Neural cell (in vitro differentiated cells): ENCODE measurements at regions not wholly inside any gene's neighbourhood (a gene's known extent, or its start where the extent isn't known, plus 50 kb on each side); places are given as distances from the start of the nearest gene placed in this dataset.
A peak's percentile ranks its signal among the peaks of the same experiment; 100 is the strongest.

ENCODE experiments used
- H2AFZ ChIP-seq: fragments of 200-600, 300-800 bp; sonication (generic), shearing (Covaris generic); 2 replicates; pipeline ENCODE4 v1.6.0; 2014; ENCODE audit warnings: low read depth, mild to moderate bottlenecking, antibody characterized with exemption, low read length, moderate library complexity
- H3F3A ChIP-seq: fragments of 200-600 bp; shearing (Covaris generic); 2 replicates; pipeline ENCODE4 v1.6.1; 2016; ENCODE audit warnings: mild to moderate bottlenecking, moderate library complexity, mixed read lengths, antibody characterized with exemption, low read length; ENCODE audit not compliant: insufficient read depth, poor library complexity, severe bottlenecking
- H3K27ac ChIP-seq: fragments of 200-600, 300-800 bp; sonication (generic), shearing (Covaris generic); 2 replicates; pipeline ENCODE4 v1.5.1; 2014; ENCODE audit warnings: mild to moderate bottlenecking, low read length, moderate library complexity
- H3K27me3 ChIP-seq: fragments of 300-800, 200-600 bp; sonication (generic), shearing (Covaris generic); 2 replicates; pipeline ENCODE4 v1.6.0; 2014; ENCODE audit warnings: mild to moderate bottlenecking, low read depth, low read length, moderate library complexity; ENCODE audit not compliant: insufficient read depth
- H3K36me3 ChIP-seq: fragments of 300-800, 200-600 bp; sonication (generic), shearing (Covaris generic); 2 replicates; pipeline ENCODE4 v1.5.1; 2014; ENCODE audit warnings: mild to moderate bottlenecking, antibody characterized with exemption, low read length, moderate library complexity; ENCODE audit not compliant: insufficient read depth
- H3K4me2 ChIP-seq: fragments of 300-800, 200-600 bp; sonication (generic), shearing (Covaris generic); 2 replicates; pipeline ENCODE4 v1.6.0; 2014; ENCODE audit warnings: mild to moderate bottlenecking, low read length
- H3K4me3 ChIP-seq: fragments of 300-800, 200-600 bp; sonication (generic), shearing (Covaris generic); 2 replicates; pipeline ENCODE4 v1.5.1; 2014; ENCODE audit warnings: mild to moderate bottlenecking, low read length, moderate library complexity
- H3K79me2 ChIP-seq: fragments of 200-600 bp; shearing (Covaris generic); replicated peaks from 2 replicates; pipeline ENCODE4 v1.6.0; 2014; ENCODE audit warnings: mild to moderate bottlenecking, low read length, moderate library complexity; ENCODE audit not compliant: insufficient read depth
- H3K9ac ChIP-seq: fragments of 300-800, 200-600 bp; sonication (generic), shearing (Covaris generic); 2 replicates; pipeline ENCODE4 v1.6.1; 2016; ENCODE audit warnings: mild to moderate bottlenecking, low read length, mixed read lengths
- H3K9me2 ChIP-seq: fragments of 200-600 bp; shearing (Covaris generic); 2 replicates; pipeline ENCODE4 v1.6.1; 2016; ENCODE audit warnings: mild to moderate bottlenecking, low read length, mixed read lengths; ENCODE audit not compliant: insufficient read depth
- H3K9me3 ChIP-seq: fragments of 200-600, 300-800 bp; sonication (generic), shearing (Covaris generic); 2 replicates; pipeline ENCODE4 v1.6.1; 2016; ENCODE audit warnings: mild to moderate bottlenecking, mixed run types, low read length, moderate library complexity, mixed read lengths
- H4K20me1 ChIP-seq: fragments of 200-600 bp; shearing (Covaris generic); 2 replicates; pipeline ENCODE4 v1.6.1; 2016; ENCODE audit warnings: mild to moderate bottlenecking, mixed run types; ENCODE audit not compliant: insufficient read depth
- EP300 ChIP-seq: fragments of 450-650 bp; conservative IDR thresholded peaks from 2 replicates; pipeline ENCODE4 v1.6.1; 2014; ENCODE audit warnings: antibody characterized with exemption, mild to moderate bottlenecking, moderate library complexity; ENCODE audit not compliant: poor library complexity, severe bottlenecking
- EZH2 ChIP-seq: fragments of 200-600, 300-800 bp; shearing (Covaris generic), sonication (generic); IDR thresholded peaks from 2 replicates; pipeline ENCODE4 v1.6.1; 2014; ENCODE audit warnings: antibody characterized with exemption, low read length, borderline replicate concordance, mild to moderate bottlenecking; ENCODE audit not compliant: insufficient read depth, poor library complexity, severe bottlenecking
- MXI1 ChIP-seq: fragments of 450-650 bp; conservative IDR thresholded peaks from 2 replicates; pipeline ENCODE4 v1.6.1; 2014; ENCODE audit warnings: antibody characterized with exemption, mild to moderate bottlenecking; ENCODE audit not compliant: poor library complexity, severe bottlenecking
- POLR2AphosphoS5 ChIP-seq: IDR thresholded peaks from 2 replicates; pipeline ENCODE4 v1.6.1; 2012
- RAD21 ChIP-seq: fragments of 450-650 bp; conservative IDR thresholded peaks from 2 replicates; pipeline ENCODE4 v1.6.1; 2014; ENCODE audit warnings: antibody characterized with exemption, mild to moderate bottlenecking, moderate library complexity
- REST ChIP-seq: IDR thresholded peaks from 2 replicates; pipeline ENCODE4 v1.6.1; 2012; ENCODE audit warnings: borderline replicate concordance
- SMC3 ChIP-seq: fragments of 450-650 bp; conservative IDR thresholded peaks from 2 replicates; pipeline ENCODE4 v1.6.1; 2014; ENCODE audit warnings: antibody characterized with exemption, mild to moderate bottlenecking, moderate library complexity; ENCODE audit not compliant: poor library complexity
- TAF1 ChIP-seq: IDR thresholded peaks from 2 replicates; pipeline ENCODE4 v1.6.1; 2012; ENCODE audit warnings: low read depth
- TF ChIP-seq, protein P1 (sequence below): fragments of 450-650 bp; IDR thresholded peaks from 2 replicates; pipeline ENCODE4 v1.5.1; 2014; ENCODE audit warnings: antibody characterized with exemption, mild to moderate bottlenecking, moderate library complexity; ENCODE audit not compliant: poor library complexity, severe bottlenecking

- H3K9ac ChIP-seq, result no peak overlapping the region
- no peaks in the 10 kb centered on the region for H3K79me2 ChIP-seq
- no peaks in the 10 kb centered on the region for H3K36me3 ChIP-seq
- H3K9me2 ChIP-seq, result no peaks in the 10 kb centered on the region
- TF ChIP-seq EP300, result peak; percentile 75
- TF ChIP-seq POLR2AphosphoS5, result peak; percentile 46
- TF ChIP-seq TAF1, result no peak
- no peaks in the 10 kb centered on the region for H3F3A ChIP-seq
- H3K9me3 ChIP-seq, result no peaks in the 10 kb centered on the region
- H3K27me3 ChIP-seq, result no peaks in the 10 kb centered on the region
- H4K20me1 ChIP-seq, result no peaks in the 10 kb centered on the region
- H3K4me3 ChIP-seq, result peak overlapping the region; percentile 23
- H2AFZ ChIP-seq, result no peak overlapping the region
- H3K27ac ChIP-seq, result peak overlapping the region; percentile 48
- no peak overlapping the region for H3K4me2 ChIP-seq
These were observed 64.3 kb upstream of the ZC3H12C start for GRCh38 chr11:110028921-110029320.

- H3K4me2 ChIP-seq, result no peak overlapping the region
- H2AFZ ChIP-seq, result no peak overlapping the region
- H3F3A ChIP-seq, result no peaks in the 10 kb centered on the region
- H3K36me3 ChIP-seq, result no peaks in the 10 kb centered on the region
- no peaks in the 10 kb centered on the region for H3K79me2 ChIP-seq
- no peaks in the 10 kb centered on the region for H4K20me1 ChIP-seq
- no peaks in the 10 kb centered on the region for H3K9me3 ChIP-seq
- H3K9me2 ChIP-seq, result no peaks in the 10 kb centered on the region
- no peak overlapping the region for H3K9ac ChIP-seq
- no peak for TF ChIP-seq POLR2AphosphoS5
- TF ChIP-seq EP300, result no peak
- TF ChIP-seq SMC3, result no peak
- TF ChIP-seq EZH2, result no peak
- TF ChIP-seq REST, result no peak
- TF ChIP-seq MXI1, result no peak
- no peak for TF ChIP-seq TAF1
- TF ChIP-seq RAD21, result no peak
- TF ChIP-seq, protein P1, sequence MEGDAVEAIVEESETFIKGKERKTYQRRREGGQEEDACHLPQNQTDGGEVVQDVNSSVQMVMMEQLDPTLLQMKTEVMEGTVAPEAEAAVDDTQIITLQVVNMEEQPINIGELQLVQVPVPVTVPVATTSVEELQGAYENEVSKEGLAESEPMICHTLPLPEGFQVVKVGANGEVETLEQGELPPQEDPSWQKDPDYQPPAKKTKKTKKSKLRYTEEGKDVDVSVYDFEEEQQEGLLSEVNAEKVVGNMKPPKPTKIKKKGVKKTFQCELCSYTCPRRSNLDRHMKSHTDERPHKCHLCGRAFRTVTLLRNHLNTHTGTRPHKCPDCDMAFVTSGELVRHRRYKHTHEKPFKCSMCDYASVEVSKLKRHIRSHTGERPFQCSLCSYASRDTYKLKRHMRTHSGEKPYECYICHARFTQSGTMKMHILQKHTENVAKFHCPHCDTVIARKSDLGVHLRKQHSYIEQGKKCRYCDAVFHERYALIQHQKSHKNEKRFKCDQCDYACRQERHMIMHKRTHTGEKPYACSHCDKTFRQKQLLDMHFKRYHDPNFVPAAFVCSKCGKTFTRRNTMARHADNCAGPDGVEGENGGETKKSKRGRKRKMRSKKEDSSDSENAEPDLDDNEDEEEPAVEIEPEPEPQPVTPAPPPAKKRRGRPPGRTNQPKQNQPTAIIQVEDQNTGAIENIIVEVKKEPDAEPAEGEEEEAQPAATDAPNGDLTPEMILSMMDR, result no peak
- H3K27ac ChIP-seq, result peak overlapping the region; percentile 48
- no peak overlapping the region for H3K4me3 ChIP-seq
- H3K27me3 ChIP-seq, result no peaks in the 10 kb centered on the region
These were observed 63.5 kb upstream of the ZC3H12C start for GRCh38 chr11:110029714-110030113.

DNA sequence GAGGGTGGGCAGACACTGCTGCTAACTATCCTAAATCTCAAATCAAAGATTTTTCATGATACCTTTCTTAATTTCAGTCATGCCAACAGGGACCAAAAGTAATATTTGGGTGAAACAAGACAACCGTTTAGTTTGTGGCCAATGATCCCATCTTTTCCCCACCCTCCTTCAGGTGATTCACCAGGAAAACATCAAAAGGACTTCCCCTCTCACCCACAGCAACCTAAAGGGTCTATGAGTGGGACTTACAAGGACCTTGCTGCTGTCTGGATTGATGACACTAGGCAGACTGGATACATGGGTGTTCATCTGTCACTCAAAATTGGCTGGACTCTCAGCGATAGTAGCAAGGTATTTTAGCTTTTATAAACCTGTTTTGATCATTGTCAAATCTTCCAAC, 62.0 kb upstream of the ZC3H12C start:
- Histone ChIP-seq H3K4me3 (no peak overlapping the region), H3K79me2 (no peaks in the 10 kb centered on the region), H3K9me2 (no peaks in the 10 kb centered on the region), H3F3A (no peaks in the 10 kb centered on the region), H3K27ac (no peak overlapping the region), H3K4me2 (no peak overlapping the region), H2AFZ (no peak overlapping the region), H3K9ac (no peak overlapping the region), H4K20me1 (no peaks in the 10 kb centered on the region), H3K36me3 (no peaks in the 10 kb centered on the region), H3K9me3 (no peaks in the 10 kb centered on the region), H3K27me3 (no peaks in the 10 kb centered on the region)
- TF ChIP-seq, protein P1, result no peak
- no peak for TF ChIP-seq EZH2
- TF ChIP-seq POLR2AphosphoS5, result no peak
- TF ChIP-seq MXI1, result no peak
- TF ChIP-seq EP300, result no peak
- TF ChIP-seq RAD21, result no peak
- no peak for TF ChIP-seq TAF1
- TF ChIP-seq SMC3, result no peak
- TF ChIP-seq REST, result no peak
